ENCODE measurements at regions not wholly inside any gene's neighbourhood (a gene's known extent, or its start where the extent isn't known, plus 50 kb on each side); places are given as distances from the start of the nearest gene placed in this dataset.

GRCh38 chr13:63704521-63704920, 2288.9 kb upstream of the PCDH20 start:
- TF ChIP-seq, protein P1, sequence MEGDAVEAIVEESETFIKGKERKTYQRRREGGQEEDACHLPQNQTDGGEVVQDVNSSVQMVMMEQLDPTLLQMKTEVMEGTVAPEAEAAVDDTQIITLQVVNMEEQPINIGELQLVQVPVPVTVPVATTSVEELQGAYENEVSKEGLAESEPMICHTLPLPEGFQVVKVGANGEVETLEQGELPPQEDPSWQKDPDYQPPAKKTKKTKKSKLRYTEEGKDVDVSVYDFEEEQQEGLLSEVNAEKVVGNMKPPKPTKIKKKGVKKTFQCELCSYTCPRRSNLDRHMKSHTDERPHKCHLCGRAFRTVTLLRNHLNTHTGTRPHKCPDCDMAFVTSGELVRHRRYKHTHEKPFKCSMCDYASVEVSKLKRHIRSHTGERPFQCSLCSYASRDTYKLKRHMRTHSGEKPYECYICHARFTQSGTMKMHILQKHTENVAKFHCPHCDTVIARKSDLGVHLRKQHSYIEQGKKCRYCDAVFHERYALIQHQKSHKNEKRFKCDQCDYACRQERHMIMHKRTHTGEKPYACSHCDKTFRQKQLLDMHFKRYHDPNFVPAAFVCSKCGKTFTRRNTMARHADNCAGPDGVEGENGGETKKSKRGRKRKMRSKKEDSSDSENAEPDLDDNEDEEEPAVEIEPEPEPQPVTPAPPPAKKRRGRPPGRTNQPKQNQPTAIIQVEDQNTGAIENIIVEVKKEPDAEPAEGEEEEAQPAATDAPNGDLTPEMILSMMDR (IDR thresholded peaks at IDR 0.05 in 4 of 5, conservative IDR thresholded peaks at IDR 0.05 in 1 of 5), result no peak
- no peak for TF ChIP-seq POLR2A (IDR thresholded peaks at IDR 0.05)

All from gastrocnemius medialis (tissue), 4 donors.